ENCODE measurements at regions not wholly inside any gene's neighbourhood (a gene's known extent, or its start where the extent isn't known, plus 50 kb on each side); places are given as distances from the start of the nearest gene placed in this dataset.
A peak's percentile ranks its signal among the peaks of the same experiment; 100 is the strongest.
"Not testable (repeated sequence)": the region's sequence is repeated elsewhere in the genome, so short reads cannot be mapped to it uniquely, and the experiment has no call there.

DNA sequence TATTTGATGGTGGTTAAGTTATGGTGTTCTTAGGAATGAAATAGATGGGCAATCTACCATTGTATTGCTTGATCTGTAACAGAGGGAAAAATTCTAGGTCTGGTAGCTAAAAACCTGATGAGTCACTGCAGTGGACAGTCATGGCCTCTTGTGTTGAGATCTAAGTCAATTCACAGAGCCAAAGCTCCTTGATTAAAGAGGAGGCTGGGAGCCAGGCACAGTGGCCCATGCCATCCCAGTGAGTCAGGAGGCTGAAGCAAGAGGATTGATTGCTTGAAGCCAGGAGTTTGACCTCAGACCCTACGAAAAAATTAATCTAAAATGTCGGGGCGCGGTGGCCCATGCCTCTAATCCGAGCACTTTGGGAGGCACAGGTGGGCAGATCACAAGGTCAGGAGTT is 67.1 kb upstream of the KPNA3 start:
- H3K9me3 ChIP-seq (ENCODE audit: control insufficient read depth, low read length): no peaks in the 10 kb centered on the region
- H3K27me3 ChIP-seq (ENCODE audit: control insufficient read depth, insufficient read depth): no peaks in the 10 kb centered on the region
- no peak overlapping the region for H3K27ac ChIP-seq (ENCODE audit: low read length)
- H3K4me1 ChIP-seq (ENCODE audit: control insufficient read depth, insufficient read depth, low read length): no peaks in the 10 kb centered on the region
- ATAC-seq: no peak
- 90% methylated on average over 5 of the region's 5 CpGs for WGBS
- intact Hi-C loops (cut with DNase I): no loop called here
- H3K4me3 ChIP-seq (ENCODE audit: low read length): no peak overlapping the region
- DNase-seq: no peak

DNA sequence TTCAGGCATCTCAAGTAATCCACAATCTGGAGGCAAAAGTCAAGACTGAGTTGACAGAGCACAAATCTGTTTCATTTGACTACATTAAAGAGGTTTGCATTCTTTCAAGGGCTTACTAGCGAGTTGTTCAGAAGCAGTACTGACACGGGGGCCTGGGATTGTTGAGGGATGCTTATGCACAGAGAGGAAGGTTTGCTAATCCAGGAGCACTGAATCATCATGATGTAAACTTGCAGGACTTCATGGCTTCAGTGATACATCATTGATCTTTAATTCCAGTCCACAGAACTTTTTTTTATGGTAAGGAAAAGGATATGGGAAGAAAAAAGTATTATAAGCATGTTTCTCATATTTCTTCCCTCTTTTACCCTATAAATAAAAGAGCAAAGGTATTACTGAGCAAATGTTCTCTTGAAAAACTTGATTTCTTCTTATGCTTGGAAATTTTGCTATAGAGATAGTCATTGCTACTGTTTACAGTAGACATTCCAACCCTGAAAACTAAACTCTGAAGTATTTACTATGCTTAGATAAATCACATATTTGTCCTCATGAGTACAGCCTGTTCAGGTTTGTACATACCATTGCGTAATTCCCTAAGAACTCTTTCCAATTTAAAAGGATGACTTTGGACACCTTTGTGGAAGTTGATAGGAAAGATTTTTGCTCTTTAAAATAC is 65.8 kb upstream of the KPNA3 start:
- intact Hi-C loops (cut with DNase I): no loop called here
- Histone ChIP-seq H3K9me3 (ENCODE audit: control insufficient read depth, low read length) (no peaks in the 10 kb centered on the region), H3K27me3 (ENCODE audit: control insufficient read depth, insufficient read depth) (no peaks in the 10 kb centered on the region), H3K4me1 (ENCODE audit: control insufficient read depth, insufficient read depth, low read length) (no peaks in the 10 kb centered on the region), H3K27ac (ENCODE audit: low read length) (no peak overlapping the region), H3K4me3 (ENCODE audit: low read length) (no peak overlapping the region)
- peak in 1 of 2 donors; percentile 38 for ATAC-seq
- no peak for DNase-seq
- 57% methylated on average over 3 of the region's 3 CpGs for WGBS

DNA sequence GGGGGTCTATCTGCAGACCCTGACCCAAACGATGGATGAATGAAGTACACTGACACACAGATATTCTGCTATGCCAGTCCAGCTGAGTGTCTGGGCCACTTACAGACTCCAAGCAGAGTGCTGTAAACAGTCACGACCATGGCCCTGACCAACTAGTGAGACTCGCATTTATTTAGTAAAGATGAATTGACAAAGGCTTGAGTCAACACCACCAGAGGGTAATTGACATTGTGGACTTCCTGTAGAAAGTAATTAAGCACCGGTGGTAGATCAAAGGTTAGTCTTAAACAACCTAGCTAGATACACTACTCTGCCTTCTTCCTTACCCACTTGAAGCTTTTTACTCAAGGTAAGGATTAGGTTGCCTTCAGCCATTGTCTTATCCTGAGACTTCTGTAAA is 63.4 kb upstream of the KPNA3 start:
- Histone ChIP-seq H3K9me3 (ENCODE audit: control insufficient read depth, low read length) (no peaks in the 10 kb centered on the region), H3K27me3 (ENCODE audit: control insufficient read depth, insufficient read depth) (no peaks in the 10 kb centered on the region), H3K4me3 (ENCODE audit: low read length) (no peak overlapping the region), H3K27ac (ENCODE audit: low read length) (no peak overlapping the region), H3K4me1 (ENCODE audit: control insufficient read depth, insufficient read depth, low read length) (no peaks in the 10 kb centered on the region)
- DNase-seq (no peak), ATAC-seq (no peak)
- WGBS: 85% methylated on average over 4 of the region's 4 CpGs
- intact Hi-C loops (cut with DNase I): no loop called here

DNA sequence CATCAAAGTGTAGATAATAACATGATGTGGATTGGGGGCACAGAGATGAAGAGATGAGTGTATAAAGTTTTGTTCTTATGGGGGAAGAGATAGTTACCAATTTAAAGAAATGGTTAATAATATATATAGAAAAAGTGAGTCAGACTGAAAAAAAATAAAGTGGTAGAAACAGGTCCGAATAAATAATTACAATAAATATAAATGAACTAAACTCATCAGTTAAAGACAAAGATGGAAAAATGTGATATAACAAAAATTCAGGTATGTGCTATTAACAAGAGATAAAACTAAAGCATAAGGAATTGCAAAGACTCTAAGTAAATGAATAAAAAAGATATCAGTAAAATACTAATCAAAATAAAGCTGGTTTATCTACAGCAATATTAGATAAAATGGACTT is 61.1 kb upstream of the KPNA3 start:
- Histone ChIP-seq H3K27me3 (ENCODE audit: control insufficient read depth, insufficient read depth) (no peaks in the 10 kb centered on the region), H3K27ac (ENCODE audit: low read length) (no peak overlapping the region), H3K4me3 (ENCODE audit: low read length) (no peak overlapping the region), H3K9me3 (ENCODE audit: control insufficient read depth, low read length) (no peaks in the 10 kb centered on the region), H3K4me1 (ENCODE audit: control insufficient read depth, insufficient read depth, low read length) (no peaks in the 10 kb centered on the region)
- WGBS: 89% methylated on average over 1 of the region's 1 CpG
- no peak for ATAC-seq
- intact Hi-C loops (cut with DNase I): no loop called here
- no peak for DNase-seq

DNA sequence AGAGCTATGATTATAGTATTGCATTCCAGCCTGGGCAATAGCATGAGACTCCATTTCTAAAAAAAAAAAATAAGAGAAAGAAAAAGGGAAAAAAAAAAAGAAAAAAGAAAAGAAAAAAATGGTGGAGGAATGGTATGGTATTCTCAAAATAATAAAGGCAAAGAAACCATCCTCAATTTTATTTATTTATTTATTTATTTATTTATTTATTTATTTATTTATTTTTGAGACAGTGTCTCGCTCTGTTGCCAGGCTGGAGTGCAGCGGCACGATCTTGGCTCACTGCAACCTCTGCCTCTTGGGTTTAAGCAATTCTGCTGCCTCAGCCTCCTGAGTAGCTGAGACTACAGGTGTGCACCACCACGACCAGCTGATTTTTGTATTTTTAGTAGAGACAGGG is 60.0 kb upstream of the KPNA3 start:
- H3K27me3 ChIP-seq (ENCODE audit: control insufficient read depth, insufficient read depth); DNase-seq; intact Hi-C loops (cut with DNase I); ATAC-seq; H3K9me3 ChIP-seq (ENCODE audit: control insufficient read depth, low read length); H3K27ac ChIP-seq (ENCODE audit: low read length); H3K4me1 ChIP-seq (ENCODE audit: control insufficient read depth, insufficient read depth, low read length); H3K4me3 ChIP-seq (ENCODE audit: low read length): not testable (repeated sequence)
- WGBS: 84% methylated on average over 4 of the region's 4 CpGs

DNA sequence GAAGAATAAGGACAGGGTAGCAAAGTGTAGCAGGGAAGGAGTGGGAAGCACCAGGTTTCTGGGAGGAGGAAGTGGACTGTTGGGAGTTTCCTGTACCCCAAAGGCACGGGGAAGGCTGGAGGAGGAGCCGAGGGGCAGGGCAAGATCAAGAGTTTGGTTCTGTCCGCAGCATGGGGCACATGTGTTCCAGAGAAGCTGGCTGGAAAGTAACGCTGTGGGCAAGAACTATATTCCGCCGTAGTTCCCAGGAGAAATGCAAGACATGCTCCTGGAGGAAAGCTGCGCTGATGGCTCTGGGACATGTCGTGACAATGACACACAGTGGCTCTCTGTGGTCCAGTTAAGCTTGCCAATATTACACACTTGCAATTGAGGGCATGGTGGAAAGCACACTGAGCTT is 51.7 kb upstream of the KPNA3 start:
- 63% methylated on average over 8 of the region's 8 CpGs for WGBS
- intact Hi-C loops (cut with DNase I): loop anchor here in 2 of 4 donors (10.0 kb wide), 2 partner anchors 49 to 189 kb away; partner anchors contain the start of gene KPNA3 (in 1 of the 2)
- Histone ChIP-seq H3K9me3 (ENCODE audit: control insufficient read depth, low read length) (no peaks in the 10 kb centered on the region), H3K4me1 (ENCODE audit: control insufficient read depth, insufficient read depth, low read length) (no peaks in the 10 kb centered on the region), H3K27me3 (ENCODE audit: control insufficient read depth, insufficient read depth) (no peaks in the 10 kb centered on the region), H3K4me3 (ENCODE audit: low read length) (no peak overlapping the region), H3K27ac (ENCODE audit: low read length) (no peak overlapping the region)
- no peak for ATAC-seq
- DNase-seq: no peak
